AG10803 (cell line): ENCODE measurements at regions not wholly inside any gene's neighbourhood (a gene's known extent, or its start where the extent isn't known, plus 50 kb on each side); places are given as distances from the start of the nearest gene placed in this dataset.

Experiments used
- DNase-seq: peaks from one replicate; pipeline ENCODE4 v3.0.0; 2010; ENCODE audit warnings: low read depth
- H3K4me3 ChIP-seq: 2 replicates; pipeline ENCODE4 v1.5.1; 2011; ENCODE audit warnings: mild to moderate bottlenecking, low read length, control low read depth
- TF ChIP-seq, protein P1 (sequence below): conservative IDR thresholded peaks from 2 replicates; pipeline ENCODE4 v1.5.1; 2011; ENCODE audit warnings: mild to moderate bottlenecking, low read length, control low read depth, inconsistent platforms

DNA sequence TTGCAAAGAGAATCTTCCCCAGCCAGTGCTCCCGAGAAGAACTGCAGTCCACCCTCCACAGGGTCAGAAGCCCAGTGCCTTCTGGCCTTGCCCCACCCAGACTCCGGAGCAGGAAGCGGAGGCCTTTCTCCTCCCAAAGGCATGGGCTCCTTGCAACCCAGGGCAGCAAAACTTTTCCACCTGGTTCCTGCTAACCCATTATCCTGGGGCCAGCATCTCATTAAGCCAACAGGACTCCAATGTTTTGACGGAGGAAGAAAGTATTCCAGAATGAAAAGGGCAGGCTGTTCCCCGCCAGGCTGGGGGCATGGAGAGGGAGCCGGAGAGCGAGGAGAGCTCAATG, 88.1 kb downstream of the RTL6 start:
- H3K4me3 ChIP-seq: no peak overlapping the region
- DNase-seq: no peak
- TF ChIP-seq, protein P1, sequence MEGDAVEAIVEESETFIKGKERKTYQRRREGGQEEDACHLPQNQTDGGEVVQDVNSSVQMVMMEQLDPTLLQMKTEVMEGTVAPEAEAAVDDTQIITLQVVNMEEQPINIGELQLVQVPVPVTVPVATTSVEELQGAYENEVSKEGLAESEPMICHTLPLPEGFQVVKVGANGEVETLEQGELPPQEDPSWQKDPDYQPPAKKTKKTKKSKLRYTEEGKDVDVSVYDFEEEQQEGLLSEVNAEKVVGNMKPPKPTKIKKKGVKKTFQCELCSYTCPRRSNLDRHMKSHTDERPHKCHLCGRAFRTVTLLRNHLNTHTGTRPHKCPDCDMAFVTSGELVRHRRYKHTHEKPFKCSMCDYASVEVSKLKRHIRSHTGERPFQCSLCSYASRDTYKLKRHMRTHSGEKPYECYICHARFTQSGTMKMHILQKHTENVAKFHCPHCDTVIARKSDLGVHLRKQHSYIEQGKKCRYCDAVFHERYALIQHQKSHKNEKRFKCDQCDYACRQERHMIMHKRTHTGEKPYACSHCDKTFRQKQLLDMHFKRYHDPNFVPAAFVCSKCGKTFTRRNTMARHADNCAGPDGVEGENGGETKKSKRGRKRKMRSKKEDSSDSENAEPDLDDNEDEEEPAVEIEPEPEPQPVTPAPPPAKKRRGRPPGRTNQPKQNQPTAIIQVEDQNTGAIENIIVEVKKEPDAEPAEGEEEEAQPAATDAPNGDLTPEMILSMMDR: no peak

DNA sequence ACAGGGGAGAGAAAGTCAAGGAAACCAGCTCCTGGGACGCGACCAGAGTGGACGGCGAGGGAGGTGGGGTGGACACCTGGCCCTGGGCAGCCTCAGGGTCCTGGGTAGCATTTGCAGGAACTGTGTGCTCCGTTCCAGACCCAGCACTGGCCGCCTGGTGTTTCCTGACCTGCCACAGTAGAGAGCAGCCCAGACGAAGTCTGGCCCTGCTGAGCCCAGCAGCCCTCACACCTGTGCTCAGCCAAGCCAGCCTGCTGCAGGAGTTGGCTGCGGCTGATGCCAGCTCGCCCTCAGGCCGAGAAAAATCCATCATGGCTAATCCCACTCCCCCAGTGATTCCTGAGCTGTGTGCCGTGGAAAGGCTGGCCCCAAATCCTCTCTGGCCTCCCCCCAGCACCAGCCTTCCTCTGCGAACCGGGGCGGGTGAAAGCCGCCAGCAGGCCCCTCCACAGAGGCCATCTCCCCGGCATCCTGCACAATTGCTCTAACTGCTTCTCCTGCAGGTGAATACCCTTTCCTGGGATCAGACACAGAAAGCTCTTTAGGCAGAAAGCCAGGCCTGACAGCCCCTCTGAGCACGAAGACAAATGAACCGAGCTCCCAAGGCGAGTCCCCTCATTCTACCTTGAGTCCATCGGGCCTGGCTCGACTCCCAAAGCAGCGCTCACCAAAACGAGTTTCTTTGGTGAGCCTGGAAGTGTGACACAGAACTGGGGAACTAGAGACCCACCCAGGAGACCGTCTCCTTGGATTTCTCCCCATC, 88.6 kb downstream of the RTL6 start:
- TF ChIP-seq, protein P1: no peak
- DNase-seq: no peak
- no peak overlapping the region for H3K4me3 ChIP-seq

DNA sequence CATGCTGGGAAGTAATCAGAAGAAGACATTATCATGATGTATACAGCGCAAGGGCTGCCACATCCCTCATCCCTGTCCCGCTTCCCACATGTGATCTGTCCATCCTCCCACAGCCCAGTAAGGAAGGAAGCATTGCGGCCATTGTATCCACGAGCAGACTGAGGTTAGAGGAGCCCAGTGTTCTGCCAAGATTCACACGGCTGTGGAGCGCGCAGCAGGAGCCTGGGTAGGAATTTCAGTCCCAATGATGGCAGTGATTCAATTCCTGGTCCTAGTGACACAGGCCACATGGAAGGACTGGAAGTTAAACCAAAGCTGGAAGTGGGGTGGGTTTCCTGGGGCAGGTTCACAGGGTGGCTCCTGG, 89.2 kb downstream of the RTL6 start:
- TF ChIP-seq, protein P1: no peak
- no peak for DNase-seq
- H3K4me3 ChIP-seq: no peak overlapping the region

DNA sequence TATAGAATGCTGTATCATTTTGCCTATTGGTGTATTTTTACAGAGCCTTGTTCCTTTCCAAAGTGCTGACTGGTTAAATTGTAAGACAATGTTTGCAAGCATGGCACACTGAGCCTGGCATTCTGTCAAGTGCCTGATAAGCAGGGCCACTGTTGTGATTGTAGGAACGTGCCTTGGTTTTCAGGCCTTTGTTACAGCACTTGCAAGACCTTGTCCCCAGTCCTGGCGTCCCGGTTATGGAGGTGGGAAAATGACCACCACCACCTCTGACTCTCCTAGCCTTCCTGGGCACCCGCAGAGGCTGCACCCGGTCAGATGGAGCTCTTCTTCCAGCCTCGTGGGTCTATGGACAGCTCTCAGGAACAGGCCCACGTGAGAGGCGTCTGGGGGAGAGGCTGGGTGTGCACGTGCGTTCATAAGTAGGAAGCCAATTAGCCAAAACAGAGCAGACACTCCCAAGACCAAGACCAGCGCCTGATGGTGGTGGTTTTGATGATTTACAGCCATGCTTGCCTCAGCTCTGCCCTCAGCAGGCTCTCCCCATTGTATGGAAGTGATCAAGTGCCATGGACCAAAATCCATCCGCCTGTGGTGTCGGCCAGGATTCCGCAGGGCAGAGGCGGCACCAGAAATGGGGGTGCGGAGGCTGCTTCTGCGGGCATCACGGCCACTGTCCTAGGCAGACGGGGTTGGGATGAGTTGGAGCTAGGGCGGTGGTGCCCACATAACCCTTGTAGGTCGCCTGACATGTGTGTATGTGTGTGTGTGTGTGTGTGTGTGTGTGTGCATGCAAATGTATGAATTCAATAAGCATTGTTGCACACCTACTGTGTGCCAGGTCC, 89.8 kb downstream of the RTL6 start:
- DNase-seq: no peak
- H3K4me3 ChIP-seq: no peak overlapping the region

DNA sequence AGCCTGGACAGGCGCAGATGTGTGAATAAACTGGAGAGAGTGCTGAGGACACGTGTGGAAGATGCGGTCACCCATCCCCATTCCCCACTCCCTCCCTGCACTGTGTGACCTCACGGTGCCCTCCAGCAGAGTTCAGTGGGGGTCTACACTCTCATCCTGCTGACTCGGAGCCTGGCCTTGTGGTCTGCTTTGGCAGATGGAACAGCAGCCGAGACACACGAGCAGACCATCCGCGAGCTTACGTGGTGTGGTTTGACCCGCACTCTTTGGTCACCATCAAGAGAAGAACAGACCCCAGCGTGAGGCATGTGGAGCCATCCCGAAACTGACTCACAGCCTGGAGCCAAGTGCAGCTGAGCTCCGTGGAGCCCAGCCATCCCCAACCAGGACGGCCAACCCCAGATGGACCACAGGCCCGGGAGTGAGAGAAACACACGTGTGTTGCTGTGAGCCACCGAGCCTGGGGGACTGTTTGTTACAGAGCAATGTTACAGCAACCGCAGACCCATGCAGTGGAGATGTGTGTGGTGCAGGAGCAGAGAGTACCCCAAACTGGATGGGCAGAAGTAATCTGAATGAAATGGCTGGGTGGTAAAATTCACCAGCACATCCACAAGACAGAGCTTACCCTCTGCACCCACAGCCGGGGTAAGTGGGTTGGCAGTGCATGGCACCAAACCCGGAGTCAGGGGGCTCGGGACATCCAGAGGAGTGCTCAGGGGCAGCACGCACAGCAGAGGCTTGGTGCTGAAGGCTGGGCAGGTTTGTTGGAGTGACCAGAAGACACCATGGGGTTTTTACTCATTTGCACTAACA, 90.7 kb downstream of the RTL6 start:
- DNase-seq: no peak
- no peak overlapping the region for H3K4me3 ChIP-seq
- TF ChIP-seq, protein P1: no peak

More for the DNA sequence above, 89.8 kb downstream of the RTL6 start:
- TF ChIP-seq, protein P1: no peak

DNA sequence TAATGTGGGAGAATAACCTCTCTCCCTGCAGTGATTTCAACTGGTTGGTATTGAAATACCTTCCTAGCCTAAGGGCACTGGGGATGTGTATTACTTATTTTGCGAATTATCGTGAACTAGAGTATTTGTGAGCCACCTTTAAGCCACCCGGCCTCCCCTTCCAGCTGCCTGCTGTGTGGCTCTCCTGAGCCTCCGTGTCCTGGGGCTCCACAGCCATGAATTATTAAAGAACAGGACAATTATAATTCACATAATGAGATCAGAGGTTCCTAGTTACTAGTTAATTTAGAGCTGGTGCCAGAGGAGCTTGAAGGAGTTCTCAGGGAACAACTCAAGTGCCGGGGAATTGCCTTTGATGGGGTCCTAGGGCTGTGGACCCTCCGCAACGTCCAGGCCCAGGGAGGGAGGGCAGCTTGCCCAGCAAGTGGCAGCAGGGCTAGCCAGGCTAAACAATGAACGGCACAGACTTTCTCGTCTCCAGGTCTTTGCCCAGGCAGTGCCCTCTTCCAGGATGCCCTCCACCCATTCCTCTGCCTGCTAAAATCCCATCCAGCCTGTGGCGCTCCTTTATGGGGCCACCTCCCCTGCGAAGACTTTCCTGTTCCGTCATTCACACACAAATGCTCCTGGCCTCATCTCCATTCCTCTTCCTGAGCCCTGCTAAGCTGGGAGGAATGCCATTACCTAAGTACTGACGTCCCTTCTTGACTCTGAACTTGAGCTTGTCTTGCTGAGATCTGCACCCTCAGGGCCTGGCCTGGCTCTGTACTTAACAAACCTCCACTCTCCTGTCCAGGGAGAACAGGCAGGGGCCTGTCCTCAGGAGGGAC, 91.5 kb downstream of the RTL6 start:
- no peak for DNase-seq
- no peak overlapping the region for H3K4me3 ChIP-seq
- TF ChIP-seq, protein P1: no peak
